ENCODE measurements at regions not wholly inside any gene's neighbourhood (a gene's known extent, or its start where the extent isn't known, plus 50 kb on each side); places are given as distances from the start of the nearest gene placed in this dataset.

- no peaks in the 10 kb centered on the region for H3K36me3 ChIP-seq
- DNase-seq, result no peak
- ATAC-seq, result no peak
- no peak for TF ChIP-seq POLR2A (IDR thresholded peaks at IDR 0.05)
- TF ChIP-seq, protein P1, sequence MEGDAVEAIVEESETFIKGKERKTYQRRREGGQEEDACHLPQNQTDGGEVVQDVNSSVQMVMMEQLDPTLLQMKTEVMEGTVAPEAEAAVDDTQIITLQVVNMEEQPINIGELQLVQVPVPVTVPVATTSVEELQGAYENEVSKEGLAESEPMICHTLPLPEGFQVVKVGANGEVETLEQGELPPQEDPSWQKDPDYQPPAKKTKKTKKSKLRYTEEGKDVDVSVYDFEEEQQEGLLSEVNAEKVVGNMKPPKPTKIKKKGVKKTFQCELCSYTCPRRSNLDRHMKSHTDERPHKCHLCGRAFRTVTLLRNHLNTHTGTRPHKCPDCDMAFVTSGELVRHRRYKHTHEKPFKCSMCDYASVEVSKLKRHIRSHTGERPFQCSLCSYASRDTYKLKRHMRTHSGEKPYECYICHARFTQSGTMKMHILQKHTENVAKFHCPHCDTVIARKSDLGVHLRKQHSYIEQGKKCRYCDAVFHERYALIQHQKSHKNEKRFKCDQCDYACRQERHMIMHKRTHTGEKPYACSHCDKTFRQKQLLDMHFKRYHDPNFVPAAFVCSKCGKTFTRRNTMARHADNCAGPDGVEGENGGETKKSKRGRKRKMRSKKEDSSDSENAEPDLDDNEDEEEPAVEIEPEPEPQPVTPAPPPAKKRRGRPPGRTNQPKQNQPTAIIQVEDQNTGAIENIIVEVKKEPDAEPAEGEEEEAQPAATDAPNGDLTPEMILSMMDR (IDR thresholded peaks at IDR 0.05), result no peak
- H3K4me3 ChIP-seq, result no peak overlapping the region
- no peak overlapping the region for H3K27ac ChIP-seq
- H3K27me3 ChIP-seq, result peaks cover 0 to 7% (median 0%) of the 10 kb centered on the region in 9 donors
- WGBS, 4 donors, result 86 to 88% (median 87%) methylated on average over 4 of the region's 4 CpGs
- no peaks in the 10 kb centered on the region for H3K4me1 ChIP-seq
- intact Hi-C loops (cut with DNase I), result no loop called here
- H3K9me3 ChIP-seq, result no peaks in the 10 kb centered on the region
Measured at GRCh38 chr16:8511464-8511863, 78.8 kb downstream of the TMEM114 start.

DNA sequence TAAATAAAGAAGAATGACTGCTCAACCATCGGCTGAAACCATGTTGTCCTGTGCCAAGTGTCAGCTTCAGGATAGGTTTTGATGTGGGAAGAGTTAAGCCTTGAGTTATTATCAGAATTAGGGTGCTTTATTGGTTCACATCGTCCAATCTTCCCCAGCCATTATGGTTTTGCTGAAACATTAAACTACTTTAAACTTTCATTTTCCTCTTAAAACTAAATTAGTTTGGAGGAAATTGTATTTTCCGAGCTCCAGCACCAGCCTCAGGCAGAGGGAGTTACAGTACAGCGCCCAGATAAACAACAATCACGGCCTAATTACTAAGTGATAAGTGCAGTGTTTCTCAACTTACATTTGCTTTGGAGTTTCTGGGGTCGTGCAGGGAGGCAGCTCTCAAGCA lies 80.2 kb downstream of the TMEM114 start:
- Histone ChIP-seq H3K36me3 (no peaks in the 10 kb centered on the region), H3K27ac (no peak overlapping the region), H3K4me3 (no peak overlapping the region), H3K27me3 (peaks cover 0 to 11% (median 0%) of the 10 kb centered on the region in 9 donors), H3K9me3 (no peaks in the 10 kb centered on the region), H3K4me1 (no peaks in the 10 kb centered on the region)
- intact Hi-C loops (cut with DNase I), result no loop called here
- WGBS, 4 donors, result 44 to 56% (median 52%) methylated on average over 6 of the region's 6 CpGs
- ATAC-seq (no peak), DNase-seq (no peak)
- no peak for TF ChIP-seq POLR2A (IDR thresholded peaks at IDR 0.05)
- TF ChIP-seq, protein P1 (IDR thresholded peaks at IDR 0.05), result no peak

DNA sequence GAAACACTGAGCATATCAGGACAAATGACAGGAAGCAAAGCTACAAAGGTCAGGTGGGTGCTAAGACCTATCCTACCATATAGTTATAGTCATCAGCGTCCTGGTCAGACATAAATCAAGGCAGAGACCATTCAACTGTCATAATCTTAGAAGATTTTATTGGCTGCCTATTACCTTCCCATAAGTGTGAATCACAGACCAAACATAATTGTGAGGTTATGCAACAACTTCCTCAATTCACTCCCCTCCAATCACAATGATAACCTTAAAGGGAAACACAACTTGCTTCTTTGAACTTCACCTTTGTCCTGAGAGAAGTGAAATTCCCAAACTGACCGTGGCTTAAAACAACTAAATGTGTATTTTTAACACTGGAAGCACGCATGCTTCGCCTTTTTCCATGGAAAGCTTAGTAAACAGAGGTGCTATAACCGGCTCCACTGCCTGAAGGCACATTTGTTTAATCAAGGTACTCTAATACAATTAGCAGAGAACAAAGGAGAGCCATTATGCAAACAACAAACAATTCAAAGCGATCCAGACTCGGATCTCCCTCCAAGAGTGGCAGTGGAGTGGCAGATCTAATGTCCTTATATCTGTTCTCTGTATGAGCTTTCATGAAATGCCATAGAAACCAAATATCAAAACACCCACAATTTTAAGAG lies 84.9 kb downstream of the TMEM114 start:
- 22 to 24% (median 23%) methylated on average over 7 of the region's 7 CpGs for WGBS, 4 donors
- Histone ChIP-seq H3K4me1 (no peaks in the 10 kb centered on the region), H3K27ac (no peak overlapping the region), H3K36me3 (no peaks in the 10 kb centered on the region), H3K27me3 (peaks cover 0 to 7% (median 0%) of the 10 kb centered on the region in 9 donors), H3K9me3 (peaks cover 0 to 6% (median 0%) of the 10 kb centered on the region in 12 donors), H3K4me3 (no peak overlapping the region)
- no peak for TF ChIP-seq POLR2A (IDR thresholded peaks at IDR 0.05)
- TF ChIP-seq, protein P1 (IDR thresholded peaks at IDR 0.05), result no peak
- DNase-seq (no peak), ATAC-seq (no peak)
- intact Hi-C loops (cut with DNase I), result no loop called here

DNA sequence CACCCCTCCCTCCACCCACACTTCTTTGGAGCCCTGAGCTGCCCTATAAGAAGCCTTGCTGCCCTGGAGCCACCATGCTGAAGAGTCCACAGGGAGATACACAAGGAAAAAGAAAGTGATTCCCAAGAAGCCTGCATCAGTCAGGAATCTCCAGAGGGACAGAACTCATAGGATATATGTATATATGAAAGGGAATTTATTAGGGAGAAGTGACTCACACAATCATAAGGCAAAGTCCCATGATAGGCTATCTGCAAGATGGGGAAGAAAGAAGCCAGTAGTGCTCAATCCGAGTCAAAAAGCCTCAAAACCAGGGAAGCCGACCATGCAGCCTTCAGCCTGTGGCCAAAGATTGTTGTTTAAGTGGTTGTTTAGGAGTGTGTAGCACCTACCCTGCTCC lies 87.9 kb downstream of the TMEM114 start:
- no peaks in the 10 kb centered on the region for H3K36me3 ChIP-seq
- no peak for TF ChIP-seq POLR2A (IDR thresholded peaks at IDR 0.05)
- TF ChIP-seq, protein P1 (IDR thresholded peaks at IDR 0.05), result no peak
- ATAC-seq (no peak), DNase-seq (no peak)
- WGBS, 4 donors, result 47 to 70% (median 62%) methylated on average over 2 of the region's 2 CpGs
- no peaks in the 10 kb centered on the region for H3K4me1 ChIP-seq
- intact Hi-C loops (cut with DNase I), result no loop called here
- no peak overlapping the region for H3K27ac ChIP-seq
- peaks cover 0 to 10% (median 0%) of the 10 kb centered on the region in 9 donors for H3K27me3 ChIP-seq
- H3K4me3 ChIP-seq, result no peak overlapping the region
- H3K9me3 ChIP-seq, result peaks cover 0 to 8% (median 0%) of the 10 kb centered on the region in 12 donors
